Activated T-helper 9 cell treated with anti-CD3 and anti-CD28 coated beads, Interleukin-2, amount 50 U/mL, for 16 hours (primary cell): ENCODE measurements at regions not wholly inside any gene's neighbourhood (a gene's known extent, or its start where the extent isn't known, plus 50 kb on each side); places are given as distances from the start of the nearest gene placed in this dataset.

Experiments used
- DNase-seq: peaks from one replicate; pipeline ENCODE4 v3.0.0-alpha.2; 2020; ENCODE audit warnings: low read depth

DNA sequence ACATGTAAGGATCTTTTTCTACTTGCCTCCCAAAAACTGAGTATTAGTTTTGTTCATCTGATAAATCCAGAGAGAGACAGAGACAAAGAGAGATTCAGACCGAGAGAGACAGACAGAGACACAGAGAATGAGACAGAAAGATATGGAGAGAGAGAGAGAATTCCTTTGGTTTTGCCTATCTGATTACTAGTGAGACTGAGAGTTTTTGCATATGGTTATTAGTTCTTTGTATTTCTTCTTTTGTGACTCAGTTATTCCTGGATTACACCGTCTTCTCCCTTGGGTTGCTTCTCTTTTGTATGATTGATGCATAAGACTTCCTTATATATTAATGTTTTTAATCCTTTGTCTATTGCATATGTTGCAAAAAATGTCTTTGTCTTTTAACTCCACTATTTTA, 91.2 kb upstream of the SPATA31C2 start:
- no peak for DNase-seq

DNA sequence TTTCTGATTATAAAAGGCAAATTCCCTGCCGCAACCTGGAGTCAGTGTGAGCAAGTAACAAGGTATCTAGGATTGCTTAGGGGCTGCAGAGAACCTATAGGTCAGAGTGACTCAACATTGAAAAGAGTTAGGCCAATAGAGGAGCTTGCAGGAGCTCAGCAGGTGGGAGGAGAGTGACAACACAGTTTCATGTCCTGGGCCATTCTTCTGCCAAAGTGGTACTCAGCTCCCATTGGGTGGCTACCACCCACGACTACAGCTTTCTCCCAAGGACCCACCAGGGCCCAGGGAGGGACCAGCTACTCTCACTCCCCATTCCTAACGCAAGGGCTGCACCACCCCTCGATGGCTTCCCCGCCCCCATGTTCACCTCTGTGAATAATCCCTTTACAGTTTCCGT, 86.7 kb upstream of the SPATA31C2 start:
- DNase-seq = no peak

DNA sequence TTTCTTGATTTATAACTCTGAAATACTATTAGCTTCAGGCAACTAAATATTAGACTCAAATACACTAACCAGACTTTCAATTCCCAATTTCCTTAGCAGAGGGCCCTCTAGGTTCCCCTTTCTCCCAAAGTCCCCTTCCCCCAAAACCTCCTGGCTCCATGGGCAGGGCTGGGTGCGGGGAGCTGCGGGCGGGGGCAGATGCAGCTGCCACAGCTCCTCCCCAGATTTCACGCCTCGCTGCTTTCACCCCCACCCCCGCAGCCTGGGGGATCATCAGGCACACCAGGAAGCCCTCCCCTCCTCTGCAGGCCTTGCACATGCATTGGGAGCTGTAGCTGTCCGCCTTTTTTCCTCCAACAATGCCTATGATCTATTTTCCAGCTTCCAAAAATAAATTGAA, 82.8 kb upstream of the SPATA31C2 start:
- no peak for DNase-seq

DNA sequence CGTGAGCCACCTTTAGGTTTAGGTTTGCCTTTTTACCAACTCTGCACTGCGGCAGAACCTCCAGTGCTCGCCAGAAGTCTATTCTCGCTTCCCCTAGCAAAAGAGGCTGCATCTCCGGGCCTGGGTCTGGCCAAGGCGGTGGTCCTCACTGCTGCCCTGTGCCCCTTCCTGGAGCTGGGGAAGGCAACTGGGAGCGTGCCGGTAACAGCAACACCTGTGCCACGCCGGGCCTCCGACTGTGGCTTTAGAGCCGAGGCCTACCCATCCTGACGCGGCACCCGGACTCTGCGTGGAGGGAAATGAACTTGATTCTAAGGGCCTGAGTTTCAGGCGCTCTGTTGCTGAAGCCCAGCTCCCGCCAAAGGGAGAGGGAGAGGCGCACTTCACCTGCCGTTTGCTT, 82.4 kb upstream of the SPATA31C2 start:
- DNase-seq = no peak

DNA sequence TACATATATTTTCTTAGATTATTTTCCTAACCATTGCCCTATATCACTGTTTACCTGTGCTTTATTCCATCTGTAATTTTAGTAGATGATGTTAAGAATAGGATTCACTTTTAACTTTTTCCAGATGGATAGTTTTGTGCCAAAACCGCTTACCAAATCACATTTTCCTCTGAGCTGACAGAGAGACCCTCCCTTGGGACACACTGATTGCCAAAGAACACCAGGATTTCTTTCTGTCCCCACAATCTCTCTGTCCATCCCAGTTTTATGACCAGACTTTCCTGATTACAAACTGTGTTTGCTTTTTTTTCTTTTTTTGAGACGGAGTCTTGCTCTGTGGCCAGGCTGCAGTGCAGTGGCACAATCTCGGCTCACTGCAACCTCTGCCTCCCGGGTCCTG, 81.3 kb upstream of the SPATA31C2 start:
- DNase-seq = no peak

DNA sequence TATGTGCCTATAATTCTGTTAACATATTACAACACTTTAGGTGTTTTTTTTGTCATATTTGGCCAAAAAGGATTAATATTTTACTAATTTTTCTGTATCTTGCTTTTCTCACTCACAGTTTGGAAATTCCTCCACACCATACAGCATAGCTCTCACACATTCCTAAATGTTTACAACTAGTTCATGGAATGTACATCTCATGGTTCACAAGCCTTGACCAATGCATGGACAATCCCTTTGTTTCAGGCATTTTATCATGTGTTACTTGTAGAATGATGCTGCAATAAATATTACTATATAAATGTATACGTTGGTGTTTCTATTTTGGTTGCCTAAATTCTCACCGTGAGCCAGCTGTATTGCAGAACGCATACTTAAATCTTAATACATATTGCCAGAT, 80.5 kb upstream of the SPATA31C2 start:
- DNase-seq = no peak

DNA sequence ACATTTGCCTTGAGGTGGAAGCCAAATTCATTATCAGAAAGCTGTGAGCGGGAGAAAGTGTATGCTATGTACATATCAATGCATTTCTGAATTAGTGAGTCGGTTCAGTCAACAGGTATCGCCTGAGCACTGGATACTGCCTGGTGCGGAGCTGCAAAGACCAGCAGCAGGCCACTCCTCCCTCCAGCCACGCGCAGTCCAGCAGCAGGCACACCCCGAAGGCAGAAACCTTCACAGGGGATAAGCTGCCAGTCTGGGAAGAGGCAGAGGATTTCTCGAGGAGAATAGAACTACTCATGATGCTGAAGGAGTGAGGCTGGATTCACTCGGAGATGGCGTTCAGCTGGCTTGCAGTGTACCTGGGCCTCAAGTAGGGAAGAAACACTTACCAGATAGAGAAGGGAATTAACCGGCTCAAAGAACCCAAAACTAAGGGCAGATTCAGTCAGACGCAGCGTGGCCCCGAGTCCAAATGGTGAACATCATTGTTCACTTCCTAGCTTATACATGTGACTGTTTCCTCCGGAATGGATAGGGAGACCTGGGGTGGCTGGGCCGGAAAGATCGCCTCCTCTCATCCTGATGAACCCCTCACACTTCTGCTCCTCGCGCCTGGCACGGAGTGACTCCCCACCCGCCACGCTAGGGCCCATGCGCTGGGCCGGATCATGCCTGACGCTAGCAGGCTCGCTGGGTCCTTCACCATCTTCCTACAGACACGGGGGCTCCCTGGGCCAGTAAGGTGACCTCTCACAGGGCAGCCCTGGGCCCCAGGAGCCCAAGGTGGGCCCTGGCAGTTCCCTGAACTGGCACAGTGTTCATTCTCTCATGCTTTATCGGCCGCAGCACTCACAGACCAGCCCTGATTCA, 78.1 kb upstream of the SPATA31C2 start:
- DNase-seq = no peak

DNA sequence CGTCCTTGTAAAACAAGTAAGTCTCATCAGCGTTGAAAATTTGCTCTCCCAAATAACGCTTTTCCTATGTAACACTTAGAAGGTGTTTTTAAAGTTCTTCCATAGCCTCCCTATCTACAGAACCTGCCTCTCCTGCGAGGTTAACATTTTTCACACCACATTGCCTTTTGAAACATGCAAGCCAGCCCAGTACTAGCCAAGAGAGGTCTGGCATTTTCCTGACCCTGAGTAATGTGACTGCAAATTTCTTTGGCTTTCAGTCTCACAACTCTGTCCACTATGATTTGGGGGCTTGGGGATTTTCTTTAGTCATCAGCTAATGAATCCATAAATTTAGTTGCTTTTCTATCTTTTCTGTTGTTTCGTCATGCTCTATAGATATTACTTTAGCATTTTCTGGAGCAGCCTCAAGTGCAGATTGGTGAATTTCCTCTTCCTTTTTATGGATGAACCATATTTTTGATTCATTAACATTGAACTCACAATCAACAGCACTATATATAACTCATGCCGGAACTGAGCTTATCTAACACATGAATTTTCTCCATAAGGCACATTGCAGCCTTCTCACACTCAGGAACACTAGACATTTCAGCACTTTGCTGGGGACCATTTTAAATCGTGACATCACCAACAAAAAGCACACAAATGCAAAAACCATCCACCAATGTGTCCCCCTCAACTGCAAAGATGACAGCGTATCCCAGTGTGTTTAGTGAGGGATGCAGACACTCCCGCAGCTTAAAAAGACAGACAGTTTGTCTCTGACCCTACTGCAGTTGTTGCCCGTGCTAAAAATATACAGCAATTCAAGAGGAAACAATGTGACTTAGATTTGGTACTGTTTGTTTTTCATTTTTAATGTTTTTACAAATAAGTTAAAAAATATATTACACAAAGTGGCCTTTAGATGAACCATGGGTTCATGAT, 77.2 kb upstream of the SPATA31C2 start:
- no peak for DNase-seq

DNA sequence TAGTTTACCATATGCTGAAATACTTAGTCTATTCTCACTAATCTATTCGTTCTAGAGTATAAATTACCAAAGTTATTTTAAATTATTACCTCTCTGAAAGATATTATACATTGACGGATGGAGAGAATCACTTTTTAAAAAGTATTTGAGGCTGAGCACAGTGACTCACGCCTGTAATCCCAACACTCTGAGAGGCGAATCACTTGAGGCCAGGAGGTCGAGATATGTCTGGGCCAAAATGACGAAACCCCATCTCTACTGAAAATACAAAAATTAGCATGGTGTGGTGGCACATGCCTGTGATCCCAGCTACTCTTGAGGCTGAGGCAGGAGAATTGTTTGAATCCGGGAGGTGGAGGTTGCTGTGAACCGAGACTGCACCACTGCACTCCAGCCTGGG, 64.0 kb upstream of the SPATA31C2 start:
- no peak for DNase-seq

DNA sequence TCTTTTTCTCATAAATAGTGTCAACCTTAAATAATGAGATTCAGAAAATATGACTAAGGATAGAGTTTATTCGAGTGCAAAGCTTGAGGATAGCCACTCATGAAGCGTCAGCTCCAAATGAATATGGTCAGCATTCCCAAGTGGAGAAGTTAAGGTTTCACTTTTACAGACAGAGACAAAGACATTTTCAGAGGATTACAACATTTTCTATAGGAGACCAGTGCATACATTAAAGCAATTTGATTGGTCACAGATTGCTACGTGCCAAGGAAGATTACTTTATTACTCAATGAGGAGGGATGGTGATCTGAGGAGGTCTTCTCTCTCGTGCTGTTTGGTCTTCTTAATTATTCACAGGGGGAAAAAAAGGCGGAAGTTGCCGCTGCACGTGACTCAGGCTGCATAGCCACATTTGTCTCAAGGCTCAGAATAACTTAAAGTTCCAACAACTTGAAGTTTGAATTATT, 60.1 kb upstream of the SPATA31C2 start:
- no peak for DNase-seq

DNA sequence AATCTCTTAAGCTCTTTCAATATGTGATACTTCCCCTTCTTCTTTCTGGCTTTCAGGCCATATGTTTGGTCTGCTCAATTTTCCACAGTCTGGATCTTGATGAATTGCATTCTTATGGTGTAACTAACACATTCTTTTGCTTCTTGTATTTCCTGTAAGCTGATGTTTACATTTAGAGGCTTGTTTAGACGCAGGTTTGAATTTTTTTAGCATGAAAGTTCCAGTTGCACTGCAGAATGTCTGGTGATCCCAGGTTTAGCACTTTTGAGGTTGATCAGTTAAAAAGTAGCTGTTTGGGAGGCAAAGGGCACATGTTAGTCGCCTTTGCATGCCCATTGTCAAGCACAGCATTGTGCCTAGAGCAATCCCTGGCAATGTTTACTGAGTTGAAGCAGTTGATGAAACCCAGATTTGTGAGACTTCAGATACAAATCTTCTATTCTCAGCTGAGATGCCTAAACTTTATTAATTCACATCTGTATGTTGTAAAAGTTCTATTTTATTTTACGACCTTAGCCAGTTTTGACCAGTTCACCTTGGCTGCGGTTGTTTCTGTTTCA, 59.6 kb upstream of the SPATA31C2 start:
- no peak for DNase-seq

DNA sequence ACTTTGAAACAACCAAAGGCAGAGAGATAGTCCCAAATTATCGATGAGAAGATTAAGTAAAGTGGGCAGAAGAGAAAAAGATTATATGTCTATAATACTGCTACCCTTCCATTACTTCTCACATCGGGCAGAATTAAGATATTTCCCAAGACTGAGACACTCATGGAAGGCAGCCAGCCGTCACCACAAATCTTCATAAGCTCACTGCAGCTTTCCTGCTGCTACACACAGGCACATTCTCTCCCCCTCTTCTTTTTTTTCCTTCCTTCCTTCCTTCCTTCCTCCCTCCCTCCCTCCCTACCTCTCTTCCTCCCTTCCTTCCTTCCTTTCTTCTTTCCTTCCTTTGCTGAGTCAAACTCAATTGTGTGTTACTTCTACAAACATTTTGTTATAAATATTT, 58.7 kb upstream of the SPATA31C2 start:
- no peak for DNase-seq

DNA sequence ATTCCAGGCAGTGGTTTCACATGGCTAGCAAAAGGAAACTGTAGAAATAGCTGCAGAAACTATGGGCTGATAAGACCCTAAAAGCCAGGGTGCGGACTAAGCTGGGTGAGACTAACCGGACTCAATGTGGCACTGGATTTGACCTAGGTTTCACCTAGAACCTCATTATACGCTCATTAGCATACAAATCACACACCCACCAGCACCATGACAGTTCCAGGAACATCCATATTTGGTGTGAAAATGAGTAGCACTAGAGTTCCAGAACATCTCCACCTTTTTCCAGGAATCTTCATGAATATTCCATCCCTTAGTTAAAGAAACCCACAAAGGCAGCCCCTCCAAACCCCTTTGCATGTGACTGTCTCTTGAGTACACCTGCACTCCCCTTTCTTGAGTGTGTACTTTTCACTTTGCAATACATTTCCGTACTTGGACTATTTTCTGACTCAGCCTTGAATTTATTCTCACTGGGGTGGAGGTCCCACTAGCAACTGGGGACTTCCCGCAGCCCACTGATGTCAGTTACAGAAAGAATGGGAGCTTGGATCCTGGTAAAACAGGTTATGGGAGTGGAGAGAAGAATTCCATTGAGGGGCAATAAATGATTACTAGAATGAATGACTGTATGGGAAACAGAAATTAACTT, 58.0 kb upstream of the SPATA31C2 start:
- DNase-seq = no peak

DNA sequence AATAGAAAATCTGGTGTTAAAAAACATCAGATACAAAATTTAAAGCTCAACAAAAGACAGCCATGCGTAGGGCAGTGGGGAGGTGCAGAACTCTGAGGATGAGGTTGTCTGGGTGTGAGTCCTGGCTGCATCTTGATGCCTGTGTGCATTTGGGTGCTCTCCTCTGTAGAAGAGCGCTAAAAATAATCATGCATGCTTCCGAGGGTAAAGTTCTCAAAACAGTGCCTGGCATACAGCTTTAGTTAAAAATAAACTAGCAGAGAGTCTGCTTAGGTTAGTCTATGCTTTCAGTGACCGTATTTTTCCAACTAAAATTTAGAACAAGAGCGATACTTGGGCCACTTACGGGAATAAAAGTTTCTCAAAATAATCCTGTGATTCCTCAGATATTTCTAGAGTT, 55.5 kb upstream of the SPATA31C2 start:
- no peak for DNase-seq

DNA sequence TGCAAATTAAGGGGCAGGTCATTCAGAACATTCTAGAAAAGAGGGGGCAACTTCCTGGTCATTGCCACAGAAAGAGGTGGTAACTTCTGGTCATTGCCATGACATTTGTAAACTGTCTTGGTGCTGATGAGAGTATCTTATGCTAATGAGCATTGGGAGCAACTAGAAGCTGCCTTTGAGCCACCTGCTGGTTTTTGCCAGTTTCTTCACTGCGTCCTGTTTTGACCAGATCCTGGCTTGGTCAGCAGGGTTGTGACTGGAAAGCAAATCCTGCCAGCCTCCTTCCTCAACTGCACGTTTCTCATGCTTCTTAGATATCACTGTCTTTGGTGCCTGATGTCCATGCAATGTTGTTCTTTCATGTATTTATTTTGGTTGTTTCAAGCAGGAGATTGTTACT, 53.2 kb upstream of the SPATA31C2 start:
- no peak for DNase-seq

DNA sequence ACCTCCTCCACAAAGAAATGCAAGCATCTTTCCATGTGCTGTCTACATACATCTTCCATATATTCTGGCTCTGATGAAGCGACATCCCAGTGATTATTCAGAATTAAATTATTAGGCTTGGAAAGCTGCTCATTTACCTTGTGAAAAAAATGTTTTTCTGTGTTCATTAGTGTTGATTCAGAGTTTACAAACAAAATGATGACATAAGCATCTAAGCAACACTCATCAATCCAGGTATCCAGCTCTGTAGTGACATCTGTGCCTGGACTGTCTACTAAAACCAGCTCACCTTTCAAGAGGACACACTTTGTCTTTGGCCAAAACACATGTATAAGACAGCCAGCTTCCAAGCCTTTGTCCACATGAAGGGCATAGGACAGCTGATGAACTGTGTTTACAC, 51.1 kb upstream of the SPATA31C2 start:
- DNase-seq = no peak
